A549 (cell line): ENCODE measurements at regions not wholly inside any gene's neighbourhood (a gene's known extent, or its start where the extent isn't known, plus 50 kb on each side); places are given as distances from the start of the nearest gene placed in this dataset.

Experiments used
- ATAC-seq, 2 experiments: fragments of 200-7000 bp in 1 of 2; fragments of >200 bp in 1 of 2; cut with Nextera tagmentation in 1 of 2; cut with Tn5 transposase in 1 of 2; 3 replicates each; pipeline versions ENCODE4 v1.8.0 to v1.9.1; 2018 to 2020; ENCODE audit warnings: mild to moderate bottlenecking in 1 of 2, moderate library complexity in 1 of 2
- CTCF ChIA-PET: fragments of 300-600 bp; sonication (Branson Sonifier 250); formaldehyde crosslinking; extraction: SDS; loops from one replicate; lab custom pipeline; 2021; ENCODE audit warnings: antibody characterized with exemption, inconsistent platforms; lab: Yijun Ruan, JAX
- POLR2A ChIA-PET: fragments of 350-600 bp; formaldehyde crosslinking; extraction: SDS; loops from one replicate; lab custom pipeline; 2021; ENCODE audit warnings: antibody characterized with exemption, inconsistent platforms; lab: Yijun Ruan, JAX
- DNase-seq, 2 experiments: peaks; one replicate each; pipeline versions ENCODE4 v3.0.0 to v3.0.0-alpha.2; 2011 to 2016; ENCODE audit warnings: low read depth in 1 of 2, low spot score in 1 of 2
- FAIRE-seq: peaks from 2 replicates; lab custom pipeline; 2011; peaks lifted over from hg19 to GRCh38; lab: Jason Lieb, UNC
- H3K27ac ChIP-seq, 2 experiments: fragments of >200 bp; sonication (Bioruptor Twin); formaldehyde crosslinking; 3 replicates each; pipeline ENCODE4 v1.5.1; 2016 to 2017
- H3K4me1 ChIP-seq: fragments of >200 bp; sonication (Bioruptor Twin); formaldehyde crosslinking; 3 replicates; pipeline ENCODE4 v1.6.1; 2016
- H3K4me2 ChIP-seq: fragments of >200 bp; sonication (Bioruptor Twin); formaldehyde crosslinking; 3 replicates; pipeline ENCODE4 v1.6.1; 2016
- H3K4me3 ChIP-seq: fragments of >200 bp; sonication (Bioruptor Twin); formaldehyde crosslinking; 3 replicates; pipeline ENCODE4 v1.5.1; 2016
- H3K9me3 ChIP-seq: fragments of >200 bp; sonication (Bioruptor Twin); formaldehyde crosslinking; 3 replicates; pipeline ENCODE4 v1.6.1; 2016
- CHD4 ChIP-seq: fragments of 200-600 bp; sonication (generic); IDR thresholded peaks from 2 replicates; pipeline ENCODE4 v1.6.1; 2016; ENCODE audit warnings: antibody characterized with exemption, mild to moderate bottlenecking, borderline replicate concordance
- EHMT2 ChIP-seq: fragments of 200-600 bp; sonication (generic); IDR thresholded peaks from 2 replicates; pipeline ENCODE4 v1.6.1; 2016; ENCODE audit warnings: antibody characterized with exemption, low read depth, mild to moderate bottlenecking, moderate library complexity
- ESRRA ChIP-seq: fragments of 150-350 bp; IDR thresholded peaks from 2 replicates; pipeline ENCODE4 v1.6.1; 2014; ENCODE audit warnings: mild to moderate bottlenecking, low read length, borderline replicate concordance
- FOSB ChIP-seq: fragments of 250-450 bp; sonication (Bioruptor Pico); IDR thresholded peaks from 2 replicates; pipeline ENCODE4 v1.5.0; 2020; ENCODE audit warnings: mild to moderate bottlenecking, moderate library complexity
- FOXS1 ChIP-seq: fragments of 250-450 bp; sonication (Bioruptor Pico); IDR thresholded peaks from 2 replicates; pipeline ENCODE4 v1.5.0; 2020; ENCODE audit warnings: mild to moderate bottlenecking, moderate library complexity
- GATA3 ChIP-seq: IDR thresholded peaks from 2 replicates; pipeline ENCODE4 v1.6.1; 2012; ENCODE audit warnings: borderline replicate concordance
- JUN ChIP-seq, 2 experiments: fragments of >200 bp; sonication (Bioruptor Twin); formaldehyde crosslinking; IDR thresholded peaks; 2 replicates in 1 of 2; 3 replicates in 1 of 2; pipeline ENCODE4 v1.6.1; 2016 to 2017
- JUNB ChIP-seq: fragments of >200 bp; sonication (Bioruptor Twin); formaldehyde crosslinking; IDR thresholded peaks from 2 replicates; pipeline ENCODE4 v1.6.1; 2016
- KDM5A ChIP-seq: fragments of 200-600 bp; sonication (generic); IDR thresholded peaks from 2 replicates; pipeline ENCODE4 v1.6.1; 2016; ENCODE audit warnings: antibody characterized with exemption, mild to moderate bottlenecking
- MAFK ChIP-seq: fragments of 450-650 bp; IDR thresholded peaks from 2 replicates; pipeline ENCODE4 v1.6.1; 2014; ENCODE audit not compliant: partially characterized antibody
- POLR2AphosphoS2 ChIP-seq: conservative IDR thresholded peaks from 2 replicates; pipeline ENCODE4 v1.6.1; 2012; ENCODE audit warnings: low read length, improper control_type of control experiment, inconsistent platforms
- RAD21 ChIP-seq, 2 experiments: fragments of >200 bp in 1 of 2; sonication (Bioruptor Twin) in 1 of 2; formaldehyde crosslinking in 1 of 2; IDR thresholded peaks in 1 of 2; conservative IDR thresholded peaks in 1 of 2; 2 replicates in 1 of 2; 3 replicates in 1 of 2; pipeline ENCODE4 v1.6.1; 2012 to 2018; ENCODE audit warnings: inconsistent platforms in 1 of 2
- RCOR1 ChIP-seq: fragments of 150-350 bp; IDR thresholded peaks from 2 replicates; pipeline ENCODE4 v1.6.1; 2014; ENCODE audit warnings: antibody characterized with exemption, low read length, low read depth
- RNF2 ChIP-seq: fragments of 200-600 bp; sonication (generic); IDR thresholded peaks from 2 replicates; pipeline ENCODE4 v1.6.1; 2016; ENCODE audit warnings: low read depth, mild to moderate bottlenecking, antibody characterized with exemption, moderate library complexity, borderline replicate concordance
- TFCP2L1 ChIP-seq: fragments of 250-450 bp; sonication (Bioruptor Pico); IDR thresholded peaks from 2 replicates; pipeline ENCODE4 v1.5.0; 2021; ENCODE audit warnings: mild to moderate bottlenecking
- ZC3H11A ChIP-seq: fragments of 450-650 bp; IDR thresholded peaks from 2 replicates; pipeline ENCODE4 v1.6.1; 2014; ENCODE audit warnings: antibody characterized with exemption, mild to moderate bottlenecking
- ZFP36 ChIP-seq: fragments of 450-650 bp; IDR thresholded peaks from 2 replicates; pipeline ENCODE4 v1.6.1; 2014; ENCODE audit warnings: borderline replicate concordance; ENCODE audit not compliant: partially characterized antibody
- ZNF302 ChIP-seq: fragments of 250-450 bp; sonication (Bioruptor Pico); IDR thresholded peaks from 2 replicates; pipeline ENCODE4 v1.9.0; 2021; ENCODE audit warnings: inconsistent platforms, mild to moderate bottlenecking, moderate library complexity
- ZSCAN20 ChIP-seq: fragments of 250-450 bp; sonication (Bioruptor Pico); IDR thresholded peaks from 2 replicates; pipeline ENCODE4 v1.8.0; 2022; ENCODE audit warnings: mild to moderate bottlenecking, moderate library complexity
- WGBS: methylation state at CpG from one replicate; pipeline ENCODE4 v1.1.6; 2017; ENCODE audit errors: missing lambda C conversion rate; 5-methylcytosine and 5-hydroxymethylcytosine counted together
- TF ChIP-seq, protein P1 (sequence below): fragments of >200 bp; sonication (Bioruptor Twin); formaldehyde crosslinking; IDR thresholded peaks from 3 replicates; pipeline ENCODE4 v1.6.1; 2016
- TF ChIP-seq, protein P2 (sequence below): fragments of 450-650 bp; IDR thresholded peaks from 2 replicates; pipeline ENCODE4 v1.6.1; 2014; ENCODE audit warnings: antibody characterized with exemption
- TF ChIP-seq, protein P3 (sequence below): IDR thresholded peaks from 2 replicates; pipeline ENCODE4 v1.6.1; 2012
- TF ChIP-seq, protein P4 (sequence below): fragments of 200-600 bp; sonication (generic); IDR thresholded peaks from 2 replicates; pipeline ENCODE4 v1.6.1; 2016; ENCODE audit warnings: antibody characterized with exemption, mild to moderate bottlenecking, moderate library complexity

DNA sequence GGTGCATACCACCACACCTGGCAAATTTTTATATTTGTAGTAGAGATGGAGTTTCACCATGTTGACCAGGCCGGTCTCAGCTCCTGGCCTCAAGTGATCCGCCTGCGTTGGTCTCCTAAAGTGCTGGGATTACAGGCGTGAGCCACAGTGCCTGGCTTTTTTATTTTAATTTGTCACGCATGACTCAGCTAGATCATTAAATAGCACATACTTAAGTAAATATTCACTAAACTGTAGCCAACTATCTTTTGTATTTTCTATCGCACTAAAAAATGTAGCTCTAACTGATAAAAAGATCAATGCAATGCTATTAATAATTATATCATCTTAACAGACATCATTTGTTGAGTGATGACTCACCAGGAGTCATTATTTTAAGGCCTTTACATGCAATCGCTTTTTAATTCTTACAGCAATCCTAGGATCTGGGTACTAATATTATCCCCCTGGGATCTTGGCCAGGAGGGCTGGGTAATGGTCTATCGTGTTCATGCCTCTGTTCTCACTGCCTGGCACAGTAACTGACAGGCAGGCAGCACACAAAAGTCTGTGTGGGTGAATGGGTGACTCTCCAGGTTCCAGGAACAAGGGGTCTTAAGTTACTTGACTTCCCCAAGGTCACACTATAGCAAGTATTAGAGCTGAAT is 693.5 kb upstream of the EEF2KMT start:
- no peak for DNase-seq
- no peak overlapping the region for H3K4me3 ChIP-seq
- no peak for ATAC-seq
- no peak overlapping the region for H3K27ac ChIP-seq
- H3K9me3 ChIP-seq, result no peaks in the 10 kb centered on the region
- POLR2A ChIA-PET, result no interaction called here
- no peak for FAIRE-seq
- no peaks in the 10 kb centered on the region for H3K4me1 ChIP-seq
- H3K4me2 ChIP-seq, result no peak overlapping the region
- CTCF ChIA-PET, result no interaction called here
- TF ChIP-seq, protein P1, sequence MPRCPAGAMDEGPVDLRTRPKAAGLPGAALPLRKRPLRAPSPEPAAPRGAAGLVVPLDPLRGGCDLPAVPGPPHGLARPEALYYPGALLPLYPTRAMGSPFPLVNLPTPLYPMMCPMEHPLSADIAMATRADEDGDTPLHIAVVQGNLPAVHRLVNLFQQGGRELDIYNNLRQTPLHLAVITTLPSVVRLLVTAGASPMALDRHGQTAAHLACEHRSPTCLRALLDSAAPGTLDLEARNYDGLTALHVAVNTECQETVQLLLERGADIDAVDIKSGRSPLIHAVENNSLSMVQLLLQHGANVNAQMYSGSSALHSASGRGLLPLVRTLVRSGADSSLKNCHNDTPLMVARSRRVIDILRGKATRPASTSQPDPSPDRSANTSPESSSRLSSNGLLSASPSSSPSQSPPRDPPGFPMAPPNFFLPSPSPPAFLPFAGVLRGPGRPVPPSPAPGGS, result no peak
- TF ChIP-seq ZNF302 (CRISPR knock-in tag) (no peak), ZSCAN20 (CRISPR knock-in tag) (no peak), GATA3 (no peak)
- WGBS, result 29% methylated on average over 8 of the region's 8 CpGs

DNA sequence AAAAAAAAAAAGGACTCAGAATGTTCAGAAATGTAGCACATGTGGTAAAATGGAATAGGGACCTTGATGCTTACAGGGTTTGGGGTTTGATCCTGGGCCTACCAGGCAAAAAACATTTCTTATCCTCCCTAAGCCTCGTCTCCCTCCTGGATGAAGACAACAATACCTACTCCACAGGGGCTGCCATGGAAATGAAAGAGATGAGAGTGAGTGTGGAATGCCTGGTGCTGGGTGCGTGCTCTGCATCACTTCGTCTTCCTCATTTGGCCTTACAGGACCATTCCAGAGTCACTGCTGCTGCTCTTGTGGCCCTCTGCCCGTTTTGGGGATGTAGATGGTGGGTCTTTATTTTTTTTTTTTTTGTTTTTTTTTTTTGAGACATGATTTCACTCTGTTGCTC is 692.9 kb upstream of the EEF2KMT start:
- WGBS, result 18% methylated on average over 4 of the region's 4 CpGs
- H3K4me2 ChIP-seq, result no peak overlapping the region
- no peak for FAIRE-seq
- no peak for ATAC-seq
- H3K27ac ChIP-seq, result no peak overlapping the region
- H3K4me1 ChIP-seq, result no peaks in the 10 kb centered on the region
- TF ChIP-seq ZFP36 (no peak), RAD21 (conservative IDR thresholded peaks at IDR 0.05 in 1 of 2, IDR thresholded peaks at IDR 0.05 in 1 of 2) (no peak)
- no peaks in the 10 kb centered on the region for H3K9me3 ChIP-seq
- H3K4me3 ChIP-seq, result no peak overlapping the region
- ChIA-PET CTCF (no interaction called here), POLR2A (no interaction called here)
- DNase-seq, result no peak

DNA sequence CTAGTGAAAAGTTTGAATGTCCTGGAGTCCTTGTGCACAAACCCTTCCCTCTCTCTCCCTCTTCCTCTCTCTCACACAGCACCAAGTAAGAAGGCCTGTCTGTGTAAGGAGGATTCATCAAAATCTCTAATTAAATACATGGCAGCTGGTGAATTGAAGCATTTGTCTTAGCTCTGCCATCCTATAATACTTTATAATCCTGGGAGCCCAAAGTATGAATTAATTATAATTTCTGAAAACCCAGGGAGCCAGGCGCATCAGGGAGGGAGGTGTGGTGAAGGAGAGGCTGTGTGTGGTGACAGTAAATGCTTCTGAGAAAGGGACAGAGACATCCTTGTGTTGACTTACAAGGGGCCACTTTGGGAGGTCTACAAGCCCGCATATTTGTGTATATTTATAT is 691.4 kb upstream of the EEF2KMT start:
- no peak overlapping the region for H3K27ac ChIP-seq
- TF ChIP-seq, protein P2, sequence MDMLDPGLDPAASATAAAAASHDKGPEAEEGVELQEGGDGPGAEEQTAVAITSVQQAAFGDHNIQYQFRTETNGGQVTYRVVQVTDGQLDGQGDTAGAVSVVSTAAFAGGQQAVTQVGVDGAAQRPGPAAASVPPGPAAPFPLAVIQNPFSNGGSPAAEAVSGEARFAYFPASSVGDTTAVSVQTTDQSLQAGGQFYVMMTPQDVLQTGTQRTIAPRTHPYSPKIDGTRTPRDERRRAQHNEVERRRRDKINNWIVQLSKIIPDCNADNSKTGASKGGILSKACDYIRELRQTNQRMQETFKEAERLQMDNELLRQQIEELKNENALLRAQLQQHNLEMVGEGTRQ, result no peak
- TF ChIP-seq, protein P3, sequence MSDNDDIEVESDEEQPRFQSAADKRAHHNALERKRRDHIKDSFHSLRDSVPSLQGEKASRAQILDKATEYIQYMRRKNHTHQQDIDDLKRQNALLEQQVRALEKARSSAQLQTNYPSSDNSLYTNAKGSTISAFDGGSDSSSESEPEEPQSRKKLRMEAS, result no peak
- TF ChIP-seq ZC3H11A, result no peak
- TF ChIP-seq TFCP2L1 (CRISPR knock-in tag), result no peak
- TF ChIP-seq RAD21 (conservative IDR thresholded peaks at IDR 0.05 in 1 of 2, IDR thresholded peaks at IDR 0.05 in 1 of 2), result no peak
- TF ChIP-seq CHD4, result no peak
- no peak for TF ChIP-seq EHMT2
- TF ChIP-seq RCOR1, result no peak
- TF ChIP-seq ESRRA, result no peak
- TF ChIP-seq FOXS1, result no peak
- TF ChIP-seq FOSB, result no peak
- no peak for TF ChIP-seq JUN (IDR thresholded peaks at IDR 0.05)
- no peak for TF ChIP-seq POLR2AphosphoS2
- no peak for TF ChIP-seq RNF2
- TF ChIP-seq JUNB, result no peak
- no peak for TF ChIP-seq MAFK
- TF ChIP-seq, protein P4, sequence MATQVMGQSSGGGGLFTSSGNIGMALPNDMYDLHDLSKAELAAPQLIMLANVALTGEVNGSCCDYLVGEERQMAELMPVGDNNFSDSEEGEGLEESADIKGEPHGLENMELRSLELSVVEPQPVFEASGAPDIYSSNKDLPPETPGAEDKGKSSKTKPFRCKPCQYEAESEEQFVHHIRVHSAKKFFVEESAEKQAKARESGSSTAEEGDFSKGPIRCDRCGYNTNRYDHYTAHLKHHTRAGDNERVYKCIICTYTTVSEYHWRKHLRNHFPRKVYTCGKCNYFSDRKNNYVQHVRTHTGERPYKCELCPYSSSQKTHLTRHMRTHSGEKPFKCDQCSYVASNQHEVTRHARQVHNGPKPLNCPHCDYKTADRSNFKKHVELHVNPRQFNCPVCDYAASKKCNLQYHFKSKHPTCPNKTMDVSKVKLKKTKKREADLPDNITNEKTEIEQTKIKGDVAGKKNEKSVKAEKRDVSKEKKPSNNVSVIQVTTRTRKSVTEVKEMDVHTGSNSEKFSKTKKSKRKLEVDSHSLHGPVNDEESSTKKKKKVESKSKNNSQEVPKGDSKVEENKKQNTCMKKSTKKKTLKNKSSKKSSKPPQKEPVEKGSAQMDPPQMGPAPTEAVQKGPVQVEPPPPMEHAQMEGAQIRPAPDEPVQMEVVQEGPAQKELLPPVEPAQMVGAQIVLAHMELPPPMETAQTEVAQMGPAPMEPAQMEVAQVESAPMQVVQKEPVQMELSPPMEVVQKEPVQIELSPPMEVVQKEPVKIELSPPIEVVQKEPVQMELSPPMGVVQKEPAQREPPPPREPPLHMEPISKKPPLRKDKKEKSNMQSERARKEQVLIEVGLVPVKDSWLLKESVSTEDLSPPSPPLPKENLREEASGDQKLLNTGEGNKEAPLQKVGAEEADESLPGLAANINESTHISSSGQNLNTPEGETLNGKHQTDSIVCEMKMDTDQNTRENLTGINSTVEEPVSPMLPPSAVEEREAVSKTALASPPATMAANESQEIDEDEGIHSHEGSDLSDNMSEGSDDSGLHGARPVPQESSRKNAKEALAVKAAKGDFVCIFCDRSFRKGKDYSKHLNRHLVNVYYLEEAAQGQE, result no peak
- TF ChIP-seq ZFP36, result no peak
- TF ChIP-seq KDM5A, result no peak
- TF ChIP-seq, all 56 proteins: peak for 0
- DNase-seq, result no peak
- CTCF ChIA-PET, result no interaction called here
- no peaks in the 10 kb centered on the region for H3K4me1 ChIP-seq
- FAIRE-seq, result no peak
- no peak overlapping the region for H3K4me2 ChIP-seq
- POLR2A ChIA-PET, result no interaction called here
- no peak overlapping the region for H3K4me3 ChIP-seq
- H3K9me3 ChIP-seq, result no peaks in the 10 kb centered on the region
- no peak for ATAC-seq
- WGBS, result 0% methylated on average over 2 of the region's 2 CpGs
